ENCODE measurements at regions not wholly inside any gene's neighbourhood (a gene's known extent, or its start where the extent isn't known, plus 50 kb on each side); places are given as distances from the start of the nearest gene placed in this dataset.
"Not testable (repeated sequence)": the region's sequence is repeated elsewhere in the genome, so short reads cannot be mapped to it uniquely, and the experiment has no call there.

- no peak for DNase-seq
Measured at GRCh38 chr4:148735432-148736155, 293.4 kb upstream of the NR3C2 start.

- no peak for DNase-seq
Measured at GRCh38 chr4:148730766-148731165, 288.6 kb upstream of the NR3C2 start.

- no peak for DNase-seq
Measured at GRCh38 chr4:148730082-148730640, 287.9 kb upstream of the NR3C2 start.

DNA sequence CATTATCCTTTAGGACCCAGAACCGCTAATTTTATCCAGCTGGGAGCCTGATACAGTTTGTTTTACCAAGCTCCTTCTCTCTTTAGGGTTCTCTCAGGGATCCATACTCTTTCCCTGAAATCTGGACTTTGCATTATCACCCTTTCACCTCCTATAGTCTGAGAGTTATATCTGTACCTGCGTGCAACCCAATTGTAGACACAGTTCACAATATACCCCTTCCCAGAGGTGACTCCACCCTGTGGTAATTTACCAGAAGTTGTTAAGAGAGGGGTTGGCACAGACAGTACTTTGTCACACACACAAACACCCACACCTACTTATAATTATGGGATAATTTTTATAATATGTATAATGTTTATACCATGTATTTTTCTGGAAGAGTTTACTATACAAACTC, 275.8 kb upstream of the NR3C2 start:
- DNase-seq = no peak

DNA sequence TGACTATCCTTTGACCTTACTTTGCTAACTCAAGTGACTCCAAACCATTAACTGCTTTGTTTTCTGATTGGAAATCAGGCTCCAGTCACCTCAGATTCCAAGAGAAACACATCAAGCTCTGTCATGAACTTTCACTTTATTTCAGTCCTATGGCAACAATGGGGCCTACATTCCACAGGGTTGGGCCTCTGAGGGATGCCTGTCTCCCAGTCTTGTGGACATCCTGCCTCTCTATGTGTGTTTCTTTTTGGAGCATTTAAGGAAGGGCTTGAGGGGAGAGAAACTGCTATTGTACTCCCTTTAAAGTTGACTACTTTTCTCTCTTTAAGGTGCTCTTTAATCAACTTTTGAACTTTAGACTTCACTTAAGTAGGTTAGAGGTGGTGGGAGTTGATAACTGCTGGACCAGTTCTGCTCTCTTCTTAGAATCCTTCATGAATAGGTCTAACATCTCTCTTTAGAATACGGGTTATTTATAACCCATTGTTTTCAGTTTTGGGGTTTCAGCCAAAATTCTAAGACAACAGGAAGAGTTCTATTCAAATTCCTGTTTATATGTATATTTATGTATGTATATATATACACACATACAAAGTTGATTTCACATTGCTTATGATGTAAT, 274.3 kb upstream of the NR3C2 start:
- no peak for DNase-seq

GRCh38 chr4:148704291-148704690, 262.1 kb upstream of the NR3C2 start:
- DNase-seq = no peak

DNA sequence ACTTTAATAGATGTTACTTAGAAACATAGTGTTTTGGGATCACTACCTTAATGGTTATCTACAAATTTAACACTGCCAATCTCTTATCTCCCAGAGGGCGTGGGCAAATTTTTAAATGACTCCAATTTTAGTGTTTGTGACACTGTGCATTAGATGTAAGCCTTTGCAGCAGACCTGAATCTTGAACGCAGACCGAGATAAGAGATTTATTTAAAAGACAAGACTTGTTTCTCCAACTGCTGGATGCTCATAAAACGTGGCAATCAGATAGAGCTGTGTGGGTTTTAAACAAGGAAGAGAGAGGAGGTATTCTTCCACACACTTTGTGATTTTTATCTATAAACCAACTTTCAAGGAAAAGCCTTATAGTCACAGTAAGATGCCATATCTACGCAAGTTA, 252.5 kb upstream of the NR3C2 start:
- no peak for DNase-seq

- DNase-seq = no peak
Measured at GRCh38 chr4:148693913-148694649, 251.9 kb upstream of the NR3C2 start.

DNA sequence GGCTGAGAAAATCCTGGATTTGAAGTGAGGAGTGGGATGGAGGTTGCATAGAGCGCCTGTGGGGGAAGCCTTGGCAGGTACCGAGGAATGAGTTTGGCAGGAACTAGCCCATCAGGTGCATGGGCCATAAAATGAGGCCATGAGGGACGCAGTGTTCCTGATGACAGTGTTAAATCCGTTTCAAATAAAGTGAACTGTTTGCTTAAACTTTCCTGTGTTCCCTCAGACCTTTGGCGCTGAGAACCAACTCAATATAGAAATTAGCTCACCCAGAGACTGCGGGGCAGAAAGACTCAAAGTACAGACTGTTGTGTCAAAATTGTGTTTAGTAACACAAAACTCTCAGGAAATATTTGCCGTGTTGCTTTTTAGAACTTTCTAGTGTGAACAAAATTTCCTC, 250.0 kb upstream of the NR3C2 start:
- DNase-seq = no peak

- no peak for DNase-seq
Measured at GRCh38 chr4:148686449-148686848, 244.2 kb upstream of the NR3C2 start.

DNA sequence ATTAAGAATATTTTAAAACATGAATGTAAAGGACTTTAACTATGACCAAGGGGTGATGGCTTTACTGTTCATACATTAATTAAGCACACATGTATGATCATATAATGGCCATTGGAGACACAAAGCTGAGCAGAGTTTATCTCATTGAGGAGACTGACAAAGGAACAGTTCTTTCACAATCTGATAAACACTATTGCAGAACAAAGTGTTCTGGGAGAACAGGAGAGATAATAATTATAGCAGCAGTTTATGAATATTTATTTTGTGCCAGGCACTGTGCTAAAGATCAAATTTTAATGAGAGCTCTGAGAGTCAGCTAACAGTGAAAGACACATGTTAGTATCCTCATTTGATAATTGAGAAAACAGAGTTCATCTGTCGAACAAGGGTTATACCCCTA, 242.4 kb upstream of the NR3C2 start:
- DNase-seq = no peak

GRCh38 chr4:148680884-148681283, 238.7 kb upstream of the NR3C2 start:
- no peak for DNase-seq

DNA sequence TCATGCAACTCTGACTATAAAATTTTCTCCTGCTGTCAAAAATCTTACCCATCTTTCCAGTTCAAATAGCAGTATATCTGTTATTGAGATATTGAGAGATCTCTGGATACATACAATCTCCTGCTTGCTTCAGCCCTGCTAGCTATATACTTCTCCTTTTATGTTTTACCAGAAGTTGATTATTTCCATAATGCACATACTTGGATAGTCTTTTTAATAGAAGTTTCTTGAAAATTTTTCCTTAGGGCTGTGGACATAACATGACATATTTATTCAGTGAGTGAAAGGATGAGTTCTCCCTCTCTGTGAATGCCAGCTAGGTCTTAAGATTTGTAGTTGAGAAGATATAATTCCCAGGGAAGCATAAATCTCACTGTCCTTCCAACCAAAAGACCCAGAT, 234.1 kb upstream of the NR3C2 start:
- DNase-seq = no peak

- DNase-seq = no peak
Measured at GRCh38 chr4:148674876-148675275, 232.7 kb upstream of the NR3C2 start.

- DNase-seq = no peak
Measured at GRCh38 chr4:148664636-148665035, 222.4 kb upstream of the NR3C2 start.

DNA sequence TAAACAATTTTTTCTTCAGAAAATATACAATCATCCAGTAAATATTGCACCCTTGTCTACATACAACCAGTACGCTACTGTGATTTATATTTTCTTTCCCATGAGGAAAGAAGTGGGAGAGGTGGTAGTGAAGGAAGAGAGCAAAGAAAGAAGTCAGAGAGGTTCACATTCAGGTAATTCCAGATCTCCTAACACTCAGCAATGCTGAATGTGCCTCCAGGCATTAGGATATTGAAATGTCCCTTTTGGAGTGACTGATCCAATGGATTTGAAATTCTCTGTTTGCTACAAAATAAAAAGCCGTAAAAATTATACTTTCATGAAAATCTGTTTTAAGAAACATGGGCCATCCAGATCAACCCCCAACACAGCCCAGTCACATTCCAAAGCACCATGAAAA, 211.9 kb upstream of the NR3C2 start:
- DNase-seq = no peak

DNA sequence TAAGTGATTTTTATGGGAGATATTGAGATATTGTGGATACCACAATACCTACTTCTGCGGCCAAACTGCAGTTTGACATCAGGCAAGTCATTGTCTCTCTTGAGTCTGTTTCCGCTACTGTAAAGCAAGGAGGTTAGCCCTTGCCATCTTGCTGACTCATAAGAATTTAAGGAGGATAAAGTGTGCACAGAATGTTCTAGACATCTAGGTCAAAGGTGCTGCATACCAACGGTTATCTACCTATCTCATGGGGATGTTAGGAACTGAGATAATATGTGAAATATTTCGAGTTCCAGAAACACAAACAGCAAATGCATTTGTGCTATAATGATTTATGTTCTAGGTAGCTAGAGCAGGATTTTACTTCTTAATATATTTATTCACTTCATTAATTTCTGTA, 211.5 kb upstream of the NR3C2 start:
- no peak for DNase-seq

DNA sequence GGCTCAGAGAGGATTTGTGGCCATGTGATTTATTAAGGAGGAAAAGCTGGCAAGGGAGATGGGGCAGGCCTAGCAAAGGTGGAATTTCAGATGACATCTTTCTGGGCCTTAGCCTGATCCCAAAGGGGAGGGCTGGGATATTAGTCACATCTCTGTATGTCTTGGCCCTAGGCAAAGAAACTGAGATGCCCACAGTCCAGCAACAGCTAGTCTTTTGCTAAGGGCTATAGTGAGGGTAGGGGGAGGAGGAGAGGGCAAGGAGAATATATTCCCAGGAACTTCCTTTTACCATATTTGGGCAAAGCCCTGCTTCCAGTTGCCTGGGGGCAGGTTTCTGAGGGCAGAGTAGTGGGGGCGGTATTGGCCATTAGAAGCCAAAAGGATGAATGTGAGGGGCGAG, 209.8 kb upstream of the NR3C2 start:
- DNase-seq = no peak

DNA sequence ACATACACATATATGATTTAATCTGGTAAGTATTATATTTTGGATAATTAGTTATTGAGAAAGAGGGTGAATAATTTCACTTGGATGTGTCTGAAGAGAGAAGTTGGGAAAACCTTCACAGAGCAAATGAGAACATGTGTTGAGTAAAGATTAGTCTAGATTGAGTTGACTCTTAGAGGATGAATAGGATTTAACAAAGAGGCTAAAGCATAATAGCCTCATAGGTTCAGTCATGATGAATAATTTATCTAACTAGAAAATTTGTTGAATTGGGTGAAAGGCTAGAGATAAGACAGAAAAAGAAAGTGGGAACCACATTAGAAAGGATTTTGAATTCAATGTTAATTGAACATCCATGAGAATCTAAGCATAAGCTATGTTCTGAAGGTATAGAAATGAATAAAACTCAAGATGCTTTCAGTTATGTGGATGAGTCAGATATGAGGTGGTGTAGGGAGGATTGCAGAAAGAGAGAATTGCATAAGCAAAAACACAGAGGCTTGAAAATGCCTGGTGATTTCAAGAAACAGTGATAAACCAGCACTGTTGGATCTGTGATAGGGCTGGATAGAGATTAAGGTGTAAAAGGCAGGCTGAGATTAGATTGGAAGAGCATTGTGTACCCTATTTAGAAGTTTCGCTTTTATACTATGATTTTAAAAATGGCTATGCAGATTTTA, 207.6 kb upstream of the NR3C2 start:
- no peak for DNase-seq

DNA sequence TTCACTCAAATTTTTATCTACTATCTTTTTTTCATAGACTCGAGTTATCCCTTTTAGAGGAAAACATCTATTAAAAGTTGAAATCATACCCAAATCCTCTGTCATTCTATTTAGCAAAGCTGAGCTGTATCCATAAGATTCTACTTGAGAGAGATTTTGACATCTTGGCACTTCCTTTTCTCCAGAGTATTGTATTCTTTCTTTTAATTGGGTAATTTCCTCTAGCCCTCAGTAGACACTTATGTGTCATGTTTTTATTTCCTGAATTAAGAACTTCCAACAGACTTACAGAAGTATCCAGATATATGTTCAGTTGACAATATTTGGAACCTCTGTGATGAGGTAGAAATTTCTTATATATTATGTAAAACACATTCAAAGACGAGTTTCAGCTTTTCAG, 201.6 kb upstream of the NR3C2 start:
- DNase-seq = no peak

- DNase-seq = no peak
Measured at GRCh38 chr4:148642907-148643306, 200.7 kb upstream of the NR3C2 start.

GRCh38 chr4:148638079-148638478, 195.9 kb upstream of the NR3C2 start:
- not testable (repeated sequence) for DNase-seq

GRCh38 chr4:148637453-148637852, 195.2 kb upstream of the NR3C2 start:
- DNase-seq = not testable (repeated sequence)
